GM12874 (cell line): ENCODE measurements at regions not wholly inside any gene's neighbourhood (a gene's known extent, or its start where the extent isn't known, plus 50 kb on each side); places are given as distances from the start of the nearest gene placed in this dataset.

ENCODE experiments used
- CTCF ChIP-seq: IDR thresholded peaks from 2 replicates; pipeline ENCODE4 v1.5.1; 2011; ENCODE audit warnings: low read depth, mild to moderate bottlenecking, control low read depth, low read length, moderate library complexity; ENCODE audit not compliant: insufficient read depth

GRCh38 chr13:34159946-34160345, 342.0 kb downstream of the RFC3 start:
- no peak for TF ChIP-seq CTCF

- no peak for TF ChIP-seq CTCF
These were observed 344.1 kb downstream of the RFC3 start for GRCh38 chr13:34161931-34162543.

- TF ChIP-seq CTCF, result no peak
These were observed 344.6 kb downstream of the RFC3 start for GRCh38 chr13:34162544-34162933.

- no peak for TF ChIP-seq CTCF
These were observed 346.6 kb downstream of the RFC3 start for GRCh38 chr13:34164582-34164981.

GRCh38 chr13:34165158-34165557, 347.2 kb downstream of the RFC3 start:
- no peak for TF ChIP-seq CTCF

- TF ChIP-seq CTCF, result no peak
These were observed 348.5 kb downstream of the RFC3 start for GRCh38 chr13:34166406-34166805.

- no peak for TF ChIP-seq CTCF
These were observed 349.4 kb downstream of the RFC3 start for GRCh38 chr13:34167347-34167746.

- TF ChIP-seq CTCF, result no peak
These were observed 354.1 kb downstream of the RFC3 start for GRCh38 chr13:34172048-34172447.
